PC-3 (cell line): ENCODE measurements at regions not wholly inside any gene's neighbourhood (a gene's known extent, or its start where the extent isn't known, plus 50 kb on each side); places are given as distances from the start of the nearest gene placed in this dataset.
A peak's percentile ranks its signal among the peaks of the same experiment; 100 is the strongest.
"Not testable (repeated sequence)": the region's sequence is repeated elsewhere in the genome, so short reads cannot be mapped to it uniquely, and the experiment has no call there.

Experiments
- ATAC-seq: fragments of 200-7000 bp; cut with Tn5 transposase; 2 replicates; pipeline ENCODE4 v1.9.1; 2020; ENCODE audit warnings: mild to moderate bottlenecking, moderate library complexity
- BruUV-seq: library from RNA; stranded (reverse); fragments of 400-500 nt; replicated peaks from 2 replicates; lab custom pipeline; 2021; lab: Mats Ljungman, UMichigan
- CTCF ChIA-PET: fragments of 300-600 bp; sonication (Branson Sonifier 250); formaldehyde crosslinking; loops from one replicate; lab custom pipeline; 2022; ENCODE audit warnings: antibody characterized with exemption; lab: Charles Lee
- POLR2A ChIA-PET: fragments of 300-600 bp; sonication (Branson Sonifier 250); formaldehyde crosslinking; loops from one replicate; lab custom pipeline; 2022; ENCODE audit warnings: antibody characterized with exemption; ENCODE audit not compliant: unreplicated experiment; lab: Charles Lee
- DNase-seq: peaks from one replicate; pipeline ENCODE4 v3.0.0-alpha.2; 2015
- H2AFZ ChIP-seq: fragments of 300-600 bp; sonication (generic); 2 replicates; pipeline ENCODE4 v1.6.0; 2016; ENCODE audit warnings: antibody characterized with exemption, low read length
- H3F3A ChIP-seq: fragments of 300-600 bp; sonication (generic); one replicate; pipeline ENCODE4 v1.6.0; 2017; ENCODE audit warnings: antibody characterized with exemption, low read length, control low read depth, mild to moderate bottlenecking; ENCODE audit not compliant: unreplicated experiment
- H3K27ac ChIP-seq: fragments of 300-600 bp; sonication (generic); 2 replicates; pipeline ENCODE4 v1.5.1; 2016; ENCODE audit warnings: mild to moderate bottlenecking, low read length
- H3K27me3 ChIP-seq: fragments of 300-600 bp; sonication (generic); 2 replicates; pipeline ENCODE4 v1.6.1; 2016; ENCODE audit warnings: low read length, mixed read lengths
- H3K36me3 ChIP-seq: fragments of 300-600 bp; sonication (generic); 2 replicates; pipeline ENCODE4 v1.6.1; 2016; ENCODE audit warnings: low read depth, mixed run types, low read length, mixed read lengths
- H3K4me1 ChIP-seq: fragments of 300-600 bp; sonication (generic); 2 replicates; pipeline ENCODE4 v1.5.1; 2016; ENCODE audit warnings: low read length; ENCODE audit not compliant: insufficient read depth
- H3K4me2 ChIP-seq: fragments of 300-600 bp; sonication (generic); 2 replicates; pipeline ENCODE4 v1.6.0; 2016; ENCODE audit warnings: low read length
- H3K4me3 ChIP-seq: fragments of 300-600 bp; sonication (generic); 2 replicates; pipeline ENCODE4 v1.5.1; 2016; ENCODE audit warnings: mild to moderate bottlenecking, low read length, mixed read lengths
- H3K79me2 ChIP-seq: fragments of 300-600 bp; sonication (generic); 2 replicates; pipeline ENCODE4 v1.6.1; 2017; ENCODE audit warnings: low read length, mixed read lengths
- H3K9ac ChIP-seq: fragments of 300-600 bp; sonication (generic); 2 replicates; pipeline ENCODE4 v1.6.0; 2016; ENCODE audit warnings: mild to moderate bottlenecking, low read length
- H3K9me2 ChIP-seq: fragments of 300-600 bp; sonication (generic); replicated peaks from 2 replicates; pipeline ENCODE4 v1.6.1; 2016; ENCODE audit warnings: mixed run types, low read length, mixed read lengths
- H3K9me3 ChIP-seq: fragments of 300-600 bp; sonication (generic); 2 replicates; pipeline ENCODE4 v1.6.1; 2016; ENCODE audit warnings: low read length, mixed read lengths
- H4K20me1 ChIP-seq: fragments of 300-600 bp; sonication (generic); 2 replicates; pipeline ENCODE4 v1.6.1; 2016; ENCODE audit warnings: low read length, mixed read lengths
- CTCF ChIP-seq: fragments of 300-600 bp; sonication (generic); conservative IDR thresholded peaks from 2 replicates; pipeline ENCODE4 v1.5.1; 2017; ENCODE audit warnings: antibody characterized with exemption, low read depth, mild to moderate bottlenecking, low read length
- EZH2 ChIP-seq: fragments of 300-600 bp; sonication (generic); IDR thresholded peaks from one replicate; pipeline ENCODE4 v1.6.1; 2017; ENCODE audit warnings: antibody characterized with exemption, mild to moderate bottlenecking, low read length; ENCODE audit not compliant: unreplicated experiment
- EZH2phosphoT487 ChIP-seq: fragments of 300-600 bp; sonication (generic); IDR thresholded peaks from 2 replicates; pipeline ENCODE4 v1.6.1; 2018; ENCODE audit warnings: mild to moderate bottlenecking, antibody characterized with exemption, low read length, borderline replicate concordance
- intact Hi-C: fragments of 100-400 bp; cut with micrococcal nuclease; formaldehyde crosslinking; loops from 2 replicates; pipeline ENCODE4 v1.9.0; 2023

DNA sequence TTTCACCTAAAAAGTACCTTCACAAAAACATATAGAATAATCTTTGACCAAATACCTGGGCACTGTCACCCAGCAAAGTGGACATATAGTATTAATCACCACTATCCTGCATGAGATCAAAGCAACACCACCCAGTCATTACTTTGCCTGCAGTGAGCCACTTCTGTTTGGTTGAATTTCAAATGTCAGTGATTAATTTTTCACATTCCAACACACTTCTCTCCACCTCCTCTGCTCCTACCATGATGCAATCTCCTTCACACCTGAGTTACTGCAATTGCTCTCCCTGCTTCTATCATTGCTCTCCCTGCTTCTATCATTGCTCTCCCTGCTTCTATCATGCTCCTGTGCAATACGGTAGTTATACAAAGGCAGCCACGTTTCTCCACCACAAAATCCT, 106.1 kb upstream of the NETO1 start:
- Histone ChIP-seq H3K4me1 (no peaks in the 10 kb centered on the region), H3K4me3 (no peak overlapping the region), H3K9me3 (no peaks in the 10 kb centered on the region), H3K36me3 (no peaks in the 10 kb centered on the region), H3K9ac (no peak overlapping the region), H2AFZ (no peak overlapping the region), H4K20me1 (no peaks in the 10 kb centered on the region), H3K27me3 (no peaks in the 10 kb centered on the region), H3K79me2 (no peaks in the 10 kb centered on the region), H3K4me2 (no peak overlapping the region), H3K9me2 (no peaks in the 10 kb centered on the region), H3F3A (no peaks in the 10 kb centered on the region), H3K27ac (no peak overlapping the region)
- intact Hi-C loops = no loop called here
- POLR2A ChIA-PET = no interaction called here
- BruUV-seq = no TSS peak
- DNase-seq (no peak), ATAC-seq (no peak)
- TF ChIP-seq EZH2 = no peak
- CTCF ChIA-PET = no interaction called here

- Histone ChIP-seq H3K9me3 (no peaks in the 10 kb centered on the region), H3F3A (no peaks in the 10 kb centered on the region), H3K79me2 (no peaks in the 10 kb centered on the region), H3K4me1 (no peaks in the 10 kb centered on the region), H3K9ac (no peak overlapping the region), H3K4me2 (no peak overlapping the region), H3K36me3 (no peaks in the 10 kb centered on the region), H3K9me2 (no peaks in the 10 kb centered on the region), H4K20me1 (no peaks in the 10 kb centered on the region), H2AFZ (peak overlapping the region; percentile 14; the same call in 1 of the 2 replicates), H3K27ac (no peak overlapping the region), H3K27me3 (no peaks in the 10 kb centered on the region), H3K4me3 (no peak overlapping the region)
- TF ChIP-seq EZH2 (no peak), CTCF (no peak), EZH2phosphoT487 (no peak)
- DNase-seq (peak; percentile 34), ATAC-seq (peak; percentile 35)
- ChIA-PET POLR2A (no interaction called here), CTCF (no interaction called here)
- BruUV-seq = no TSS peak
- intact Hi-C loops = no loop called here
These were observed 97.8 kb upstream of the NETO1 start for GRCh38 chr18:72965616-72966015.

GRCh38 chr18:72958195-72958594, 90.4 kb upstream of the NETO1 start:
- H3K4me3 ChIP-seq, H3K4me2 ChIP-seq, CTCF ChIA-PET, POLR2A ChIA-PET, H3K9ac ChIP-seq, intact Hi-C loops, H3K79me2 ChIP-seq, BruUV-seq, H3F3A ChIP-seq, H3K36me3 ChIP-seq, H3K4me1 ChIP-seq, H4K20me1 ChIP-seq, H3K9me2 ChIP-seq, ATAC-seq, H3K27ac ChIP-seq, DNase-seq, H3K27me3 ChIP-seq, H3K9me3 ChIP-seq, H2AFZ ChIP-seq: not testable (repeated sequence)

- ATAC-seq = no peak
- no peak overlapping the region for H3K9ac ChIP-seq
- TF ChIP-seq CTCF = no peak
- TF ChIP-seq EZH2phosphoT487 = no peak
- TF ChIP-seq EZH2 = no peak
- no peak for DNase-seq
- H4K20me1 ChIP-seq = no peaks in the 10 kb centered on the region
- no peak overlapping the region for H2AFZ ChIP-seq
- H3K27me3 ChIP-seq = no peaks in the 10 kb centered on the region
- H3K9me3 ChIP-seq = no peaks in the 10 kb centered on the region
- H3K4me1 ChIP-seq = 0 out of 2 replicates have a peak, but pooled peaks cover 2% of the 10 kb centered on the region
- intact Hi-C loops = no loop called here
- H3K9me2 ChIP-seq = no peaks in the 10 kb centered on the region
- H3K27ac ChIP-seq = no peak overlapping the region
- H3F3A ChIP-seq = no peaks in the 10 kb centered on the region
- H3K4me3 ChIP-seq = no peak overlapping the region
- ChIA-PET POLR2A (no interaction called here), CTCF (no interaction called here)
- no peaks in the 10 kb centered on the region for H3K79me2 ChIP-seq
- BruUV-seq = no TSS peak
- no peak overlapping the region for H3K4me2 ChIP-seq
- no peaks in the 10 kb centered on the region for H3K36me3 ChIP-seq
These were observed 80.7 kb upstream of the NETO1 start for GRCh38 chr18:72948439-72948838.
